Lower lobe of right lung (tissue), 2 donors: ENCODE measurements at regions not wholly inside any gene's neighbourhood (a gene's known extent, or its start where the extent isn't known, plus 50 kb on each side); places are given as distances from the start of the nearest gene placed in this dataset.

Experiments used
- ATAC-seq, 2 donors: fragments of 200-7000 bp; cut with Tn5 transposase; one replicate each; pipeline ENCODE4 v1.9.1; 2020 to 2022; ENCODE audit warnings: mild to moderate bottlenecking in 2 of 2, moderate library complexity in 2 of 2
- DNase-seq: peaks from one replicate; pipeline ENCODE4 v3.0.0-alpha.2; 2020
- H3K27ac ChIP-seq: fragments of 200-600 bp; one replicate; pipeline ENCODE4 v1.8.0; 2022
- H3K27me3 ChIP-seq: fragments of 200-600 bp; one replicate; pipeline ENCODE4 v1.8.0; 2022; ENCODE audit warnings: low read depth
- H3K36me3 ChIP-seq: fragments of 200-600 bp; one replicate; pipeline ENCODE4 v1.8.0; 2022; ENCODE audit warnings: mild to moderate bottlenecking
- H3K4me1 ChIP-seq: fragments of 200-600 bp; one replicate; pipeline ENCODE4 v1.8.0; 2022
- H3K4me3 ChIP-seq: fragments of 200-600 bp; one replicate; pipeline ENCODE4 v1.8.0; 2022; ENCODE audit warnings: mild to moderate bottlenecking
- H3K9me3 ChIP-seq: fragments of 200-600 bp; one replicate; pipeline ENCODE4 v1.8.0; 2022
- CTCF ChIP-seq: fragments of 200-600 bp; IDR thresholded peaks from one replicate; pipeline ENCODE4 v1.8.0; 2022; ENCODE audit warnings: antibody characterized with exemption, mild to moderate bottlenecking
- intact Hi-C: fragments of 100-400 bp; cut with DNase I; formaldehyde crosslinking; loops from one replicate; pipeline ENCODE4 v1.11.0; 2022
- donor health status: DM: no; HTN: yes; CAD: no; lungs with severe emphysema.

- DNase-seq (no peak), ATAC-seq (no peak)
- no peak for TF ChIP-seq CTCF
- Histone ChIP-seq H3K27me3 (no peaks in the 10 kb centered on the region), H3K4me1 (no peaks in the 10 kb centered on the region), H3K27ac (no peak overlapping the region), H3K9me3 (no peaks in the 10 kb centered on the region), H3K36me3 (no peaks in the 10 kb centered on the region), H3K4me3 (no peak overlapping the region)
- intact Hi-C loops, result no loop called here
Observed at GRCh38 chr12:22916815-22917214, 291.8 kb downstream of the ETNK1 start.

GRCh38 chr12:22919883-22920282 lies 294.9 kb downstream of the ETNK1 start:
- H3K4me1 ChIP-seq, result no peaks in the 10 kb centered on the region
- H3K36me3 ChIP-seq, result no peaks in the 10 kb centered on the region
- TF ChIP-seq CTCF, result no peak
- DNase-seq (no peak), ATAC-seq (no peak)
- H3K27me3 ChIP-seq, result no peaks in the 10 kb centered on the region
- H3K4me3 ChIP-seq, result no peak overlapping the region
- H3K9me3 ChIP-seq, result no peaks in the 10 kb centered on the region
- intact Hi-C loops, result no loop called here
- no peak overlapping the region for H3K27ac ChIP-seq

- H3K4me3 ChIP-seq, result no peak overlapping the region
Observed at GRCh38 chr12:22923768-22924167, 298.8 kb downstream of the ETNK1 start.

DNA sequence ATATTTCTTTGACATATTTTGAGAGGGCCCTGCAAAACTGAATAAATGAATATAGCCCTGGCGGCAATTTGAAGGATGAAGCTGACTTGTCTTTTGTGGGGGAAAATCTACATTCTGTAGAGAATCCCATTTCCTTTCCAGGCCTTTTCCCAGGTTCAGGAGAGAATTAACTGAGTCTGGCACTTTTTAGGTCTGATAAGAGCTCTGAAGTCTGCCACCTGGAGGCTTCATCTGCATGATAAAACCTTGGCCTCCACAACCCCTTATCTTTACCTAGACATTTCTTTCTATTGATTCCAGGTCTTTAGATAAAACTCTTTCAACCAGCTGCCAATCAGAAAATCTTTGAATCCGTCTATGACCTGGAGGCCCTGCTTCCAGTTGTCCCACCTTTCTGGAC lies 299.4 kb downstream of the ETNK1 start:
- H3K9me3 ChIP-seq, result no peaks in the 10 kb centered on the region
- ATAC-seq (no peak), DNase-seq (no peak)
- no peaks in the 10 kb centered on the region for H3K36me3 ChIP-seq
- no peak overlapping the region for H3K4me3 ChIP-seq
- no peak overlapping the region for H3K27ac ChIP-seq
- intact Hi-C loops, result no loop called here
- TF ChIP-seq CTCF, result no peak
- no peaks in the 10 kb centered on the region for H3K27me3 ChIP-seq
- H3K4me1 ChIP-seq, result no peaks in the 10 kb centered on the region

More at GRCh38 chr12:22923768-22924167, 298.8 kb downstream of the ETNK1 start:
- intact Hi-C loops, result no loop called here
- H3K4me1 ChIP-seq, result no peaks in the 10 kb centered on the region
- no peak for TF ChIP-seq CTCF
- ATAC-seq (no peak), DNase-seq (no peak)
- no peak overlapping the region for H3K27ac ChIP-seq
- H3K9me3 ChIP-seq, result no peaks in the 10 kb centered on the region
- no peaks in the 10 kb centered on the region for H3K27me3 ChIP-seq
- no peaks in the 10 kb centered on the region for H3K36me3 ChIP-seq

GRCh38 chr12:22925623-22926022 lies 300.7 kb downstream of the ETNK1 start:
- H3K36me3 ChIP-seq, result no peaks in the 10 kb centered on the region
- no peak for TF ChIP-seq CTCF
- H3K27ac ChIP-seq, result no peak overlapping the region
- H3K27me3 ChIP-seq, result no peaks in the 10 kb centered on the region
- ATAC-seq (no peak), DNase-seq (no peak)
- intact Hi-C loops, result no loop called here
- H3K9me3 ChIP-seq, result no peaks in the 10 kb centered on the region
- H3K4me1 ChIP-seq, result no peaks in the 10 kb centered on the region
- no peak overlapping the region for H3K4me3 ChIP-seq

DNA sequence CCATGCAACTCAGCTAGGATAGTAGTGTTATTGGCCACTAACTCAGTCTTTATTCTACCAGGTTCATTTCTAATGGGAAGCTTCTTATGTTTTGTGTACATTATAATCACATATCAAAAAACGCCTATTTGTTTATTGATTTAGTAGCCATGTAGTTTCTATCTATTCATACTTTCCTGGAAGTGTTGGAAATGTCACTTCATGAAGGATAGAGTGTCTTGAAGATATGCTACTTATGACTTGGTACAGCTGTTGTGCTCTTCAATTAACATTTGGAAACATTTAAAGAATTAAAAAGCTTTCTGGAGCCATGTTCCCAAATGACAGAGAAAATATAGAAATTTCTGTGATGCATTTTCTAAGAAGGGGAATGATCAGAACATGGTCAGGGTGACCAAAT lies 307.5 kb downstream of the ETNK1 start:
- no peak overlapping the region for H3K27ac ChIP-seq
- TF ChIP-seq CTCF, result no peak
- no peaks in the 10 kb centered on the region for H3K9me3 ChIP-seq
- H3K4me1 ChIP-seq, result no peaks in the 10 kb centered on the region
- H3K27me3 ChIP-seq, result no peaks in the 10 kb centered on the region
- DNase-seq, result no peak
- H3K36me3 ChIP-seq, result no peaks in the 10 kb centered on the region
- no peak for ATAC-seq
- no peak overlapping the region for H3K4me3 ChIP-seq
- intact Hi-C loops, result no loop called here
